HG02840 (cell line): ENCODE measurements at regions not wholly inside any gene's neighbourhood (a gene's known extent, or its start where the extent isn't known, plus 50 kb on each side); places are given as distances from the start of the nearest gene placed in this dataset.
"Not testable (repeated sequence)": the region's sequence is repeated elsewhere in the genome, so short reads cannot be mapped to it uniquely, and the experiment has no call there.

Source experiments
- ATAC-seq: cut with Tn5 transposase; IDR thresholded peaks from one replicate; pipeline ENCODE4 v1.9.1; 2021; ENCODE audit warnings: mild to moderate bottlenecking, moderate library complexity, moderate number of reproducible peaks; ENCODE audit not compliant: unreplicated experiment, low FRiP score

DNA sequence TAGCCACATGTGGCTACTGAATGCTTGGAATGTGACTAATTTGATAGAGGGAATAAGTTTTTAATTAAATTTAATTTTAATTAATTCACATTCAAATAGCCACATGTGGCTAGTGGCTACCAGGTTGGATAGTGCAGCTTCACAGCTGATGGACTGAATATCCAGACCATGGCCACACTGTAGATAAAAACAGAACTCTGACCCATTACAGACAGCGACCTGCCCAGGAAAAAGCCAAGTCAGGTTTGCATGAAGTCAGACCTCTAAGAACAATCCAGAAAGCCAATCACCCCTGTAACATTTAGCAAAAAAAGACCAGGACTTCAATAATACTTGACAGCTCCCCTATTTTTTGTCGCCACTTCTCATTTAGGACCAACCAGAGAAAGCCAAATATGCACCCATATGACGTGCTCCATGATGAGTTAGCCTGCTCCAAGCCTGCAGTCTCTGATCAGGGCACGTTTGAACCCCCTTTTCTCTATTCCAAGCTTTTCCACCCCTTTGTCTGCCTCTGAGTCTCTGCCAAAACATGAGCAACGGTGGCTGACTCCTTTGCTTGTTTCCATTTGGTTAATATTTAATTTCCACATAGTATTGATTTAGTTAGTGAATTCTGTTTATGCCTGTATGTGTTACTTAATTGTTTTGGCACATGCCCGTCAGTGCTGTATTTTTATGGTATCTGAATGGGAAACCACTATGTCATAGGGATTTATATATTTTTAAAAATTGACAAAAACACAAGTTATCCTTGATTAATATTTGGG lies 636.3 kb downstream of the UTRN start:
- ATAC-seq = no peak

DNA sequence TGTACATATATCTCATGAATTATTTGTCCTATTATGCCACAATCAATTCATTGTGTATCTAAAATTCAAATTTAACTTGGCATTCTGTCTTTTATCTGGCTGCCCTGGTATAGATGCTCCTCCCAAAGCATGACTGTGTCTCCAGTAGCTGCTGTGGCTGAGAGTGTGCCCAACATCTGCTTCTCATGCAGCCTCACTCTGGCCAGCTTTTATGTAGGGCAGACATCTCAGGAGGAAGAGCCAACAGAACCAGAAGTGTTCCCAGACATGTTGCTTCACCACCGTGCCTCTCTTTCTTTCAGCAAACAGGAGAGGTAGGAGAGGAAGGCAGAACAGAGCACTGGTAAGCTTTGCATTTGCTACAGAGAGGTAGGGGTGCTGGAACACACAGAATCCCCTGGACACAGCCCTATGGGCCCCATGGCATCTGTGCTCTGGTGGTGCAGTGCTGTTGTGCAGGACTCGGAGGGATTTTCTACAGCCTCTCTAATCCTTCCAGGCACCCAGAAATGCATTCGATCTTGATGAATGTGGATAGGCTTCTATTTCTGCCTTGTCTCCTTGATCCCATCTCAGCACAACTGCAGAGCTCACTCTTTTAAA lies 637.1 kb downstream of the UTRN start:
- no peak for ATAC-seq

DNA sequence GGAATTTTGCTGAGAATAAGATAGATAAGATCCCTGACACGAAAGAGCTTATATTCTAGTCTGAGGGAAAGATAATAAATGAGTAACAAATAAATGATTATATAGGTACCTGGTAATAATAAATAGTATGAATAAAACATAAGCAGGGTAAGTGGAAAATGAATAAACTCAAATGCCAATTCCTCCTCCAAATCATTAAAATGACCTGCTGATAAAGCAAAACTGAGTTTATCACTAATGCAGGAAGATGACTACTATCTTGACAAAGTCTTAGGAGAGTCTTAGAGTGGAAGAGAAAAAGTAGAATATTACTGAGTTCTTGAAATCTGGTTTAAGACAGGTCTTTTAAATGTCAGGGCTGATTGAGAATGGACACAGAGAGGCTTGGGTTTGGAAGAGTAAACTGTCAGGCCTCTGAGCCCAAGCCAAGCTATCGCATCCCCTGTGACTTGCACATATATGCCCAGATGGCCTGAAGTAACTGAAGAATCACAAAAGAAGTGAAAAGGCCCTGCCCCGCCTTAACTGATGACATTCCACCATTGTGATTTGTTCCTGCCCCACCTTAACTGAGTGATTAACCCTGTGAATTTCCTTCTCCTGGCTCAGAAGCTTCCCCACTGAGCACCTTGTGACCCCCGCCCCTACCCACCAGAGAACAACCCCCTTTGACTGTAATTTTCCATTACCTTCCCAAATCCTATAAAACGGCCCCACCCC lies 637.8 kb downstream of the UTRN start:
- not testable (repeated sequence) for ATAC-seq

DNA sequence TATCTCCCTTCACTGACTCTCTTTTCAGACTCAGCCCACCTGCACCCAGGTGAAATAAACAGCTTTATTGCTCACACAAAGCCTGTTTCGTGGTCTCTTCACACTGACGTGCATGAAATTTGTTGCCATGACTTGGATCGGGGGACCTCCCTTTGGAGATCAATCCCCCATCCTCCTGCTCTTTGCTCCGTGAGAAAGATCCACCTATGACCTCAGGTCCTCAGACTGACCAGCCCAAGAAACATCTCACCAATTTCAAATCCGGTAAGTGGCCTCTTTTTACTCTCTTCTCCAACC lies 638.3 kb downstream of the UTRN start:
- not testable (repeated sequence) for ATAC-seq

DNA sequence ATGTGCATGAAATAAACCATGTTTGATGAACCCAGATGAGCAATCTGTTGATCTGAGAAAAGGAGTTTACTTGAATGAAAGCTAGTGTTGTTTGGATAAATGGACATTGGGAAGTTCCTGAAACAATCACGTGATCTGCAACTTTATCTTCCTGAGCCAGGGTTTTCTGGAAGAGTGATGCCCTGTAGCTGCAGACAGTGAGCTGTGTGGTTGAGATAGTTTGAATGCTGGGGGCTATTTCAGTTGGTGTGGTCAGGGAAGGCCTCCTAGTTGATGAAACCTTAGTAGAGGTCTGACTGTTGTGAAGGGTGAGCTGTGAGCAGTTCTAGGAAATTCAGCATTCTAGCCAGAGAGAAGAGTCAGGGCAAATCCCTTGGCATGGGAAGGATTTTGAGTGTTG lies 643.7 kb downstream of the UTRN start:
- ATAC-seq = no peak

DNA sequence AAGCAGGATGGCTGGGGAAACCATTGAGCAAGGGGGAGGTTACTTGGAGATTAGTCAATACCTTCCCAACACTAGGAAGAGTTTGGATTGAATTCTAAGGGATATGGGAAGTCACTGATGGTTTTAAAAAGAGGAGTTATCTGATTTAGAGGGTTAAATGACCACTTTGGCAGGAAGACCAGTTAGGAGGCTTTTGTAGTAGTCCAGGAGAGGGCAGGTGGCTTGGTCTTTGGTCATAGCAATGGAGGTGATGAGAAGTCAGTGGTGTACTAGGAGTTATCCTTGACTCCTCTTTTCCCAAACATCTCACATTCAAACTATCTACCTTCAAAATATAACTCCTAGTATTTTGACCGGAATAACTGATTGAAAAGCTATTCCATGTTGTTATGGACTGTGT lies 644.1 kb downstream of the UTRN start:
- no peak for ATAC-seq

DNA sequence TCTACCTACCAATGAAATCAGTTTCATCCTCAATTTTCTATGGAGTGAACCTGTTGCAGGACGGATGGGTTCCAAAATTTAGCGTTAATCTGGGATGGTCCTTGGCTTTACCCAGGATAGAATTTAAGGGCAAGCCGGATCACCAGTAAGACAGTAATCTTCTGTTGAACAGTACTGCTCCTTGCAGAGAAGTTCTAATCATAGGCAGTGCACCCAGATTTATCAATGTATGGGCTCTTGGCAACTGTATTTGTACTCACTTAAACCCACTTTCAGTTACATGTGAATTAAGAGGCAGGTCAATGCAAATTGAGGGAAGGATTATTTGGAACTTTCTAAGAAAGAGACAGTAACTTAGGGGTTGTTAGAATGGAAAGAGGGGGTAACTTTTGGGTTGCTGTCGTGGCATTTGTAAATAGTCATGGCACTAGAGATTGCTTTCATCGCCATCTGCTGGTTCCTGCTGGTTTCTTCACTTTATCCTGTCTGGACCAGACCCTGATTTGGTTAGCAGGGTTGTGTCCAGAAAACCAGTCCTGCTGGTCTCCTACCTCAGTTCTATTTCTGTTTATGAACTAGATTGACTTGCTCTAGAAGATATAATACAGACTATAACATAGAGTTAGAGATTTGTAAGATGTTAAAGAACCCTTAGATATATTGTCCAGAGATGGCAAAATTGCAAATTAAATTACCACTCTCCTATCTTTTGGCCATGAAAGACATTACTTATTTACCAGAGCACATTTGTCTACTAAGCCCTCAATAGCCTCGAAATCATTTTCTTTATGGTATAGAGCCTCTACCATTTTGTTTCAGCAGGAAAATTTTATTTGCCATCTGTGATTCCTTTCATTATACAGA lies 646.3 kb downstream of the UTRN start:
- no peak for ATAC-seq

DNA sequence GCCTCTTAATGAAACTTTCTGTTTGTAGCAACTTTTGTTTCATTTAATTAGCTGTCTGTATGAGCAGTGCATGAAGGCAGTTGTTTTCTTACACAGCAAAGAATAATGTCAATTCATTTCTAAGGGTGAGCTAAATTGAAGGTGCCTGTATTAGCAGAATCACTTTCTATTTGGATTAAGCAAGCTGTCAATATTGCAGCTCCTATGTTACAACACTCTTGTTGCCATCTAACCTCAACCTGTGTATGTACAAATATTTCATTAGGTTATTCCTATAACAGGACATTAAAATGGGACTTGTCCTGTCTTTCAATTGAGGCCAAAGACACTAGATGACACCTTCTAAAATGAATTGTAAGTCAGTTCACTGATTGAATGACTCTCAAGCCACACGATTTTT lies 647.5 kb downstream of the UTRN start:
- no peak for ATAC-seq

DNA sequence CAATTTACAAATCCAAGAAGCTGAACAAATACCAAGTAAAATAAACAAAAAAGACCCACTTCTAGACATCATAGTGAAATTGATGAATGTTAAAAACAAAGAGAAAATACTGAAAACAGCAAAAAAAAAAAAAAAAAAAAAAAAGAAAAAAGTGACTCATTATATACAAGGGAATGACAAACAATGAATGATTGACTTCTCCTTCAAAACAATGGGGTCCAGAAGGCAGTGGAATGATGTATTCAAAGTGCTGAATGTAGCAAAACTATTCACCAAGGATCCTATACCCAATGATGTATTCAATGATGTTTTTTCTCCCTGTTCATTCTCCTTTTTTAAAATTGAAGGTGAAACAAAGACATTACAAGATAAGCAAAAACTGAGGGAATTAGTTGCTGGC lies 650.0 kb downstream of the UTRN start:
- ATAC-seq = no peak

DNA sequence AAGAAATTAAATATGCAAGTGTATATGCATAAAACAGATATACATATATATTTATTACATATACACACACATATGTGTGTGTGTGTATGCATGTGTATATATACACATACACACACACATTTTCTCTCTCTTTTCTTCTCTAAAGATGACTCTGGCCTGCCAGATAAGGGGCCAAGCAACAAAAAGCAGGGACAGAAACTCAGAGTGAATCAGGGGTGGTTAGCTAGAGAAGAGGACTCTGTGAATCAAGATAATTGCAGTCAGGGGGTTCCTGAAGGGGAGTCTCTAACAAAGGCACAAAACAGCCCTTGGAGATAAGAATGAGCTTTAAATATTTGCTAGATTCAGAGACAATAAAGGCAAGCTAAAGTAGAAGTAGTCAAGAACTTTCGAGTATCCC lies 650.5 kb downstream of the UTRN start:
- ATAC-seq = no peak

DNA sequence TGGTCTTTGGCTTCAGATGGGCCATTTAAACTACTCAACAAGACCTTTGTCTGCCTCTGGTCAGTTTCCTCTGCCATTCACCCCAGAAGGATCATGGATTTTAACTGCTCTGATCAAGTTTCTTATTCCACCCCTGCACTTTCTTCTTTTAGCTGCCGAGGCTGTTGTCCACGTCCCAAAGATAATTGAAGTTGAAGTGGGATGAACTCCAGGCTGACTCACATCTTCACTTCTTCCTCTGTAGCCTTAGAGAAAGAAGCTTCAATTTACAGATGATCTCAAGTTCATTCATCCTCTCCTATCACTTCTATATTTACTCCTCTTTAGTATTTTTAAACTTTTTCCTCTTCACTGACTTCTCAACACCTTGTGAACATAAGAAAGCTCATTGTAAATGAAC lies 651.6 kb downstream of the UTRN start:
- ATAC-seq = no peak

DNA sequence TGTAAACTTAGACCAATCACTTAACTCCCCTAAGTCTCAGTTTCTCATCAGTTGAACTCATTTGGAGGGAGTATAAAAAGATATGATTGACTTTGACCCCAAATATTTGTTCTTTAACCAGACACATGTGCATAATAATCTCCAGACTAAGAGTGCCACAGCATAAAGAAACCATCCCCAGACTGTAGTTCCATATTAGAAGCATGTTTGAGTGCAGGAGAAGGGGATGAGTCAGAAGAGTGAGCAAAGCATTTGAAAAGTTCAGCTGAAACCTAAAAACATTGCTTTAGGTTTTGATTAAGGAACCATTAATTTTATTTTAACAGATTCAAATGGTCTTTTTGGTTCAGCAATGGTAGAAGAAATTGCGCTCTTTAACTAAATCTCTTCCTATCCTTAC lies 654.8 kb downstream of the UTRN start:
- ATAC-seq = no peak

DNA sequence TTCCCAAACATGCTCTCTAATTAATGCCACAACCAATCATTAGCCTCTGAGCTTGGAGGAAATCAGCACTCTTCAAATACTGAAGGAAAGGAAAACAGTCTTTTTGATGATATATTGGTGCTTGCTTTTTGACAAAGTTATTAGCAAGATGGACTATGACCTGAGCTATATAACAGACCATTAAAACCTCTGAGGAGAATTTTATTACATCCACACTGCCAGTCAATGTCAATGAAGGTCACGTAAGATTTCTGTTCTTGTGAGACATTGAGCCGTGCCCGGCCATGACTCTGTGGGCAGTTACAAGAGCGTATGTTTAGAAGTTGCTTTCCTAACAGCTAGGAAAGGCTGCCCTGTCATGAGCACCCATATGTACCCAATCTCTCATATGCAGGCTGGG lies 659.0 kb downstream of the UTRN start:
- ATAC-seq = no peak

DNA sequence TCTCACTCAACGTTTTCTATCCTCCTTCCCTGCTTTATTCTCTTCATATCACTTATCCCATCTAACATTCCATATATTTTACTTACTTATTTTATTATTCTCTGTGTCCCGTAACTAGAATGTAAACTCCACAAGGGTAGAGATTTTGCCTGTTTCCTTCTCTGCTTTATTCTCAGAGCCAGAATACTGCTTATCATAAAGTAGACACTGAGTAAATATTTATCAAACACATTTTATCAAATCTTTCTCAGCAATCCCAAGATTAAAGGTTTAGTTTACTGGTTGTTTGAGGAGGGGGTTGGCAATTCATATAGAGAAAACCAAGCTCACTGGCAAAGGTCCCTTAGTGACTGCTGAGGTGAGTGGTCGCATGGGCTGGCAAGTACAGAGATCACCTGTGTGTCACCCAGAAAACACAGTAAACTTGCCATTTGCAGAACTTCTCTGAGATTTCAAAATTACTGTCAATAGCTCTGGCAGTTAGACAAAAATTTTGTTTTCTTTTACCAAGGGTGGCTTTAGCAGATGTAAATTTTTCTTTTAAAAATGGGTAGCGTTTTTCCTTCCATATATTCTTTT lies 662.4 kb downstream of the UTRN start:
- no peak for ATAC-seq

DNA sequence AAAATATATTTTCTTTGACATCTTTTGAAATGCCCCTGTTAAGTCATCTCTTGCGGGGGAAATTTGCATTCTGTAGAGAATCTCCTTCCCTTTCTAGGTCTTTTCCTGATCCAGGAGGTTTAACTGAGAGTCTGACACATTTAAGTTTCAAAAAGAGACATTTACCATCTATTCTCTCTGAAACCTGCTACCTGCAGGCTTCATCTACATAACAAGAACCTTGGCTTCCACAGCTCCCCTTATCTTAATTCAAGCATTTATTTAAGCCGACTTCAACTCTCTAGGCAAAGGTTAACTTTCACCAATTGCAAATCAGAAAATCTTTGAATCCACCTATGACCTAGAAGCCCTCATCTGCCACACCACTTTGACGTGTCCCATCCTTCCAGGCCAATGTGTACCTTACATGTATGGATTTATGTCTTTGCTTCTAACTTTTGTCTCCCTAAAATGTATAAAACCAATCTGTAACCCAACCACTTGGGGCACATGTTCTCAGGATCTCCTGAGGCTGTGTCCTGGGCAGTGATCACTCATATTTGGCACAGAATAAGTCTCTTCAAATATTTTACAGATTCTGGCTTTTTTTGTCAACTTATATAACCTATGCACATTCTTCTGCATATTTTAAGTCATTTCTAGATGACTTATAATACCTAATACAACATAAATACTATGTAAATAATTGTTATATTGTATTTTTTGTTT lies 666.7 kb downstream of the UTRN start:
- ATAC-seq = no peak

DNA sequence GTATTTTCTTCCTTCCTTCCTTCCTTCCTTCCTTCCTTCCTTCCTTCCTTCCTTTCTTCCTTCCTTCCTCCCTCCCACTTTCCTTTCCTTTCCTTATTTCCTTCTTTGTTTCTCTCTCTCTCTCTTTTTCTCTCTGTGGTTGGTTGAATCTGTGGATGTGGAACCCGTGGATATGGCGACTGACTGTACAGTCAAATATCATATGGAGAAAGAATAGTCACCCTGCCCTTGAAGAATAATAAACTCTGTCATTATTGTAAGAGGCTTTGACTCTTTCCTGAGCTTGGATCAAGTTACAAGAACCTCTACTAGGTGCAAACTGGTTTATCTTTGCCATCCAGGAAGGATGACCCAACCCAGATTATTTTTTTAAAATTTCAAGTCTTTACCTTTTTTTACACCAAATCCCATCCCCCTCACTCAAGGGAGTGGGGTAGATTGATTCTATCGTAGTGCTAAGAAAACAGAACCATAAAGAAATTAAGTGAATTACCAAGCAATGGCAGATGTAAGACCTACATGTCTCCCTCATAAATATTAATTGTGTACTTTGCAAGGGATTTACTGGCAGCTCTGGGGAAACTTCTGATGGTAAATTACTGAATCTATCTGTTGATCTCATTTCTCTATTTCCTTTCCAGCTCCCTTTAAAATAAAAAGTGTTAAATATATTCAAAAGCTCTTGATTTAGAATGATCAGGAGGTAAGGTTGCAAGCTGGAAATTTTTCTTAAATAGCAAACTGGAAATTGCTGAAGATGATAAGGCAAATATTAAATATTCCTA lies 667.5 kb downstream of the UTRN start:
- no peak for ATAC-seq

DNA sequence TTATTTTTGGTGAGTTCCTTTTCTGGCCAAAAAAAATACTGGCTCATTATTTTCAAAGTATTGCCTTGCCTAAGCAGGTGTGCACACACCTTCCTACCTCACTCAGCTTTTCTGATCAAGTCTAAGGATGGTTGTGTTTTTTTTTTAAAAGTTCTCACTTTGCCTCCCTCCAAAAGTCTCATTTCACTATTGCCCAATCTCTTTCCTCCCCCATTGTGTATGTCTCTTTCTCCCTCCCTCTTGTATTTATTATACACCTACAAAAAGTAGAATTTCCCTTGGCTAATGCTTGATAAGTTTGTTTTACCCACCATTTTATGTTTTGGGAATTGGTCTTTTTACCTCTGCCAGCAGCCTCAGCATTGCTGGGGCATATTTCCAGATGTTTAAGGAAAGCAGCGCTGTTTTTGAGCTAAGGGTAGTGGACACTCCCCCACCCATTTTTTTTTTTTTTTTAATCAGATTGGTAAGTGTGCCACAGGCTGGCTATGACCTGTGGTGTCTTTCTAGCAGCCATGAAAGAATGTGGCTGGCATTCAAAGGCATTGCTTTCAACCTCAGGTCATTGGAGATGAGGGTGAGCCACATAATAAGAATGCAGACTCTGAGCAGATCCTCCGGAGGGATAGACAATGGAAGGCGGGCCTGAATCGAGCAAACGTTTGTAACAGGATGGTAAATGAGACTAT lies 668.6 kb downstream of the UTRN start:
- ATAC-seq = no peak

DNA sequence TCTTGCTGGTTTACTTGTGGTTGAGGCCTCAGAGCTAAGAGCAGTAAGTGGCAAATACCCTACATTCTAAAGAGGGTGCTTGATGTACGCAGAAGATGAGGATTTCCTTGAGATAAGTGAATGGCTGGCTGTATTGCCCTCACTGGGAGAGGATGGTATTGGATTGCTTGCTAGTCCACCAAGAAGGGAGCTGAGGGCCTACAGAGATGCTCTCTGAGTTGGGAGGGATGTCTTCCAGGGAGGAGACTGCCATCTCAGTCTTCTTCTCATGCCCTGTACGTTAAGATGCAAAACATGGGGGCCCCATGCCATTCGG lies 669.1 kb downstream of the UTRN start:
- no peak for ATAC-seq

DNA sequence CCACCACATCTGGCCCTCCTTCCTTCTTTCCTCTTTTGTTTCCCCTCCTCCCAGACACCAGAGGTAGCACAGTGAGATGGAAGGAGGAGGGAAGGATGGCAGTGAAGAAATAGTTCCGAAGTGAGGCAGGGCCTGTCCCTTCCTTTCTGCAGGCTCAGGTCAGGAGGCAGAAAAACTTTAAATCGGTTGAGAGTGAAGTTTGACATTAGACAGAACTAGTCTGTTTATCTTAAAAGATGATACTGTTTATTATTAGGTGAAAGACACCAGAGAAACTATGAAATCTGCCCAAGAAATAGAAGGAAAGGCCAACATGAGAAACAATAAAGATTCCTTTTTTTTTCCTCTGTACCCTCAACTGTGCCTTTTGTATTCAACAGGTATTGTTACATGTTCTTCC lies 670.3 kb downstream of the UTRN start:
- no peak for ATAC-seq
